ENCODE measurements at regions not wholly inside any gene's neighbourhood (a gene's known extent, or its start where the extent isn't known, plus 50 kb on each side); places are given as distances from the start of the nearest gene placed in this dataset.

DNA sequence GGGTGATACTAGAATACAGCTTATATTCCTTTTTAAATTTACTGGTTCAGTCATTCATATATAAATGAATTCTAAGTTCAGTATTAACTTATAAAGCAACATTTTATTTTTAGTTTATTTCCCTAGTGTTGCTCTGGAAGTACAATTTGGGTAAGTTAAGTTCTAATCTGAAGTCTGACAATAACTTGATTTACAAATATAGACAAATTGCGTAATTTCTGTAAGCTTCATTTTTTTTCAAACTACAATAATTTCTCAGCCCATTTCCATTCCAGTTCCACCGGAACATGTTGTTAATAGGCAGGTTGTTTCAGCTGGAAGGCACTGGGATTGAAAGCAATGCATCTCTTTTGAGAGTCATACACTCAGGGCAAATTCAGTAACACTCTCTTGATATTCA, 2000.7 kb downstream of the OLFM4 start:
- TF ChIP-seq, protein P1, sequence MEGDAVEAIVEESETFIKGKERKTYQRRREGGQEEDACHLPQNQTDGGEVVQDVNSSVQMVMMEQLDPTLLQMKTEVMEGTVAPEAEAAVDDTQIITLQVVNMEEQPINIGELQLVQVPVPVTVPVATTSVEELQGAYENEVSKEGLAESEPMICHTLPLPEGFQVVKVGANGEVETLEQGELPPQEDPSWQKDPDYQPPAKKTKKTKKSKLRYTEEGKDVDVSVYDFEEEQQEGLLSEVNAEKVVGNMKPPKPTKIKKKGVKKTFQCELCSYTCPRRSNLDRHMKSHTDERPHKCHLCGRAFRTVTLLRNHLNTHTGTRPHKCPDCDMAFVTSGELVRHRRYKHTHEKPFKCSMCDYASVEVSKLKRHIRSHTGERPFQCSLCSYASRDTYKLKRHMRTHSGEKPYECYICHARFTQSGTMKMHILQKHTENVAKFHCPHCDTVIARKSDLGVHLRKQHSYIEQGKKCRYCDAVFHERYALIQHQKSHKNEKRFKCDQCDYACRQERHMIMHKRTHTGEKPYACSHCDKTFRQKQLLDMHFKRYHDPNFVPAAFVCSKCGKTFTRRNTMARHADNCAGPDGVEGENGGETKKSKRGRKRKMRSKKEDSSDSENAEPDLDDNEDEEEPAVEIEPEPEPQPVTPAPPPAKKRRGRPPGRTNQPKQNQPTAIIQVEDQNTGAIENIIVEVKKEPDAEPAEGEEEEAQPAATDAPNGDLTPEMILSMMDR (conservative IDR thresholded peaks at IDR 0.05; ENCODE audit: low read depth, low read length) = no peak
- TF ChIP-seq EZH2 (IDR thresholded peaks at IDR 0.05; ENCODE audit: borderline replicate concordance, low read depth, low read length, poor library complexity, severe bottlenecking) = no peak
